HCT116 (cell line): ENCODE measurements at regions not wholly inside any gene's neighbourhood (a gene's known extent, or its start where the extent isn't known, plus 50 kb on each side); places are given as distances from the start of the nearest gene placed in this dataset.

Source experiments
- ATAC-seq: fragments of 200-7000 bp; cut with Tn5 transposase; 2 replicates; pipeline ENCODE4 v1.9.1; 2020; ENCODE audit warnings: mild to moderate bottlenecking, moderate library complexity
- BruUV-seq: library from RNA; stranded (reverse); fragments of 400-500 nt; replicated peaks from 2 replicates; lab custom pipeline; 2021; lab: Mats Ljungman, UMichigan
- CTCF ChIA-PET: fragments of 300-600 bp; sonication (Branson Sonifier 250); formaldehyde crosslinking; loops from one replicate; lab custom pipeline; 2021; ENCODE audit warnings: antibody characterized with exemption; lab: Charles Lee
- POLR2A ChIA-PET: fragments of 300-600, 350-600 bp; sonication (Branson Sonifier 250); formaldehyde crosslinking; loops from one replicate; lab custom pipeline; 2021; ENCODE audit warnings: antibody characterized with exemption; lab: Charles Lee
- RAD21 ChIA-PET, 2 experiments: fragments of 300-600 bp; sonication (Branson Sonifier 250); formaldehyde crosslinking; loops; one replicate each; lab custom pipeline; 2023; ENCODE audit warnings: low total read pairs in 2 of 2; ENCODE audit not compliant: uncharacterized antibody in 2 of 2, unreplicated experiment in 2 of 2, low non-redundant PET in 1 of 2; lab: Charles Lee
- DNase-seq: peaks from one replicate; pipeline ENCODE4 v3.0.0-alpha.2; 2010; ENCODE audit warnings: low read depth, low spot score
- H2AFZ ChIP-seq: fragments of 200-600 bp; shearing (Covaris generic), sonication (generic); 2 replicates; pipeline ENCODE4 v1.6.1; 2017; ENCODE audit warnings: low read depth, mixed run types, mixed read lengths, antibody characterized with exemption, low read length; ENCODE audit not compliant: poor library complexity, severe bottlenecking
- H3K27ac ChIP-seq: 2 replicates; pipeline ENCODE4 v1.5.1; 2012; ENCODE audit warnings: low read depth, low read length
- H3K27me3 ChIP-seq: fragments of 200-600 bp; sonication (generic); 2 replicates; pipeline ENCODE4 v1.6.1; 2016; ENCODE audit warnings: mixed run types, low read length, mixed read lengths; ENCODE audit not compliant: insufficient read depth
- H3K36me3 ChIP-seq, 2 experiments: fragments of 200-500 bp in 1 of 2; fragments of 200-600 bp in 1 of 2; sonication (Bioruptor generic) in 1 of 2; sonication (generic) in 1 of 2; 2 replicates each; pipeline versions ENCODE4 v1.5.1 to v1.6.1; 2014 to 2016; ENCODE audit warnings: low read length in 2 of 2, inconsistent platforms in 1 of 2, mixed read lengths in 1 of 2, mixed run types in 1 of 2; ENCODE audit not compliant: insufficient read depth in 2 of 2, control insufficient read depth in 1 of 2
- H3K4me1 ChIP-seq, 2 experiments: fragments of 200-600 bp in 1 of 2; sonication (generic) in 1 of 2; 2 replicates each; pipeline versions ENCODE4 v1.5.1 to v1.6.1; 2012 to 2017; ENCODE audit warnings: low read length in 2 of 2, inconsistent platforms in 1 of 2, mild to moderate bottlenecking in 1 of 2, mixed read lengths in 1 of 2, mixed run types in 1 of 2, moderate library complexity in 1 of 2; ENCODE audit not compliant: insufficient read depth in 2 of 2, control insufficient read depth in 1 of 2
- H3K4me2 ChIP-seq: fragments of 200-600 bp; sonication (generic); 2 replicates; pipeline ENCODE4 v1.6.1; 2017; ENCODE audit warnings: mixed run types, low read length, mixed read lengths
- H3K4me3 ChIP-seq, 2 experiments: fragments of 200-600 bp in 1 of 2; sonication (generic) in 1 of 2; replicated peaks in 1 of 2; 2 replicates each; pipeline ENCODE4 v1.5.1; 2011 to 2016; ENCODE audit warnings: low read length in 2 of 2, control low read depth in 1 of 2, low read depth in 1 of 2, mild to moderate bottlenecking in 1 of 2, mixed read lengths in 1 of 2, mixed run types in 1 of 2
- H3K79me2 ChIP-seq: fragments of 200-600 bp; sonication (generic); 2 replicates; pipeline ENCODE4 v1.6.1; 2017; ENCODE audit warnings: mild to moderate bottlenecking, mixed run types, low read length, moderate library complexity, mixed read lengths; ENCODE audit not compliant: insufficient read depth
- H3K9ac ChIP-seq: fragments of 200-600 bp; sonication (generic); 2 replicates; pipeline ENCODE4 v1.6.1; 2016; ENCODE audit warnings: low read length, mixed read lengths
- H3K9me2 ChIP-seq: fragments of 200-600 bp; sonication (generic), shearing (Covaris generic); 2 replicates; pipeline ENCODE4 v1.6.1; 2017; ENCODE audit warnings: mixed run types, mild to moderate bottlenecking, moderate library complexity; ENCODE audit not compliant: insufficient read depth
- H3K9me3 ChIP-seq, 2 experiments: fragments of 200-500 bp in 1 of 2; fragments of 200-600 bp in 1 of 2; sonication (Bioruptor generic) in 1 of 2; sonication (generic) in 1 of 2; 2 replicates each; pipeline ENCODE4 v1.6.1; 2014 to 2017; ENCODE audit warnings: low read length in 2 of 2, mixed read lengths in 2 of 2, inconsistent platforms in 1 of 2, low read depth in 1 of 2, mild to moderate bottlenecking in 1 of 2, mixed run types in 1 of 2, moderate library complexity in 1 of 2; ENCODE audit not compliant: control insufficient read depth in 1 of 2, insufficient read depth in 1 of 2
- H4K20me1 ChIP-seq: fragments of 200-600 bp; sonication (generic), shearing (Covaris generic); 2 replicates; pipeline ENCODE4 v1.6.1; 2017; ENCODE audit warnings: mixed run types, mild to moderate bottlenecking, moderate library complexity; ENCODE audit not compliant: insufficient read depth
- CBX3 ChIP-seq: IDR thresholded peaks from 2 replicates; pipeline ENCODE4 v1.6.1; 2012; ENCODE audit warnings: low read depth
- EZH2phosphoT487 ChIP-seq: fragments of 200-600 bp; IDR thresholded peaks from 2 replicates; pipeline ENCODE4 v1.6.1; 2018; ENCODE audit warnings: antibody characterized with exemption, borderline replicate concordance
- FOSL1 ChIP-seq: IDR thresholded peaks from 2 replicates; pipeline ENCODE4 v1.6.1; 2012; ENCODE audit warnings: low read depth
- RAD21 ChIP-seq: IDR thresholded peaks from 2 replicates; pipeline ENCODE4 v1.6.1; 2012; ENCODE audit warnings: low read depth, mild to moderate bottlenecking
- SIN3A ChIP-seq: IDR thresholded peaks from 2 replicates; pipeline ENCODE4 v1.6.1; 2012; ENCODE audit warnings: low read depth
- YY1 ChIP-seq: IDR thresholded peaks from 2 replicates; pipeline ENCODE4 v1.6.1; 2011; ENCODE audit warnings: low read length, low read depth, moderate library complexity, mild to moderate bottlenecking; ENCODE audit not compliant: insufficient replicate concordance; ENCODE audit errors: extremely low read depth
- ZFX ChIP-seq: fragments of 450-650 bp; IDR thresholded peaks from 2 replicates; pipeline ENCODE4 v1.6.1; 2017
- intact Hi-C: fragments of 100-400 bp; cut with micrococcal nuclease; formaldehyde crosslinking; loops from 2 replicates; pipeline ENCODE4 v1.10.0; 2022
- TF ChIP-seq, protein P1 (sequence below): IDR thresholded peaks from 2 replicates; pipeline ENCODE4 v1.6.1; 2011; ENCODE audit warnings: mild to moderate bottlenecking, low read length, moderate library complexity; ENCODE audit not compliant: insufficient replicate concordance; ENCODE audit errors: extremely low read depth
- TF ChIP-seq, protein P2 (sequence below): IDR thresholded peaks from 2 replicates; pipeline ENCODE4 v1.6.1; 2012

DNA sequence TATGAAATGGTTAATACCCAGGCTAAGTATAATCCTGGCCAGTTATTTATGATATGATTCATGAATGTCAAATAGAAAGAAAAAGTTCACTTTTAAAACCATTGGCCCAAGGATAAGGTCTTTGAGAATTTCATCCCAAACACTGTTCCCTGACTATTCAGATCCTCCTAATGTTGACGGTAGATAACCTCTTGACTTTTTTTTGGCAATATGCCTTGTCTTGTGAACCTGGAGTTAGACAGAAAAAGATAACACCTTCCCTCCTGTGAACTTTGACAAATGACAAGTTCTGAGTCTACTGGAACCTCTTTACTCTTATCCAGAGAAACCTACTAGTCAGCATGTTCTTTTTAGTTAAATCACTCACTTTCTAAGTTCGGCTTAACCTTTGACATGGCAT, 166.8 kb upstream of the PREP start:
- H3K4me2 ChIP-seq, result no peak overlapping the region
- ATAC-seq, result no peak
- no peak overlapping the region for H2AFZ ChIP-seq
- H3K9me2 ChIP-seq, result no peaks in the 10 kb centered on the region
- H3K9ac ChIP-seq, result no peak overlapping the region
- no peaks in the 10 kb centered on the region for H3K79me2 ChIP-seq
- RAD21 ChIA-PET, result no interaction called here
- no peaks in the 10 kb centered on the region for H4K20me1 ChIP-seq
- DNase-seq, result no peak
- H3K27me3 ChIP-seq, result no peaks in the 10 kb centered on the region
- CTCF ChIA-PET, result interaction anchor here (1.1 kb wide), 1 partner anchor 10 kb away, joined by 3 read pairs; no protein-coding TSS in a partner anchor
- no peaks in the 10 kb centered on the region for H3K4me1 ChIP-seq
- no peak for TF ChIP-seq YY1
- TF ChIP-seq ZFX, result no peak
- TF ChIP-seq CBX3, result no peak
- no peak for TF ChIP-seq RAD21
- TF ChIP-seq, protein P1, sequence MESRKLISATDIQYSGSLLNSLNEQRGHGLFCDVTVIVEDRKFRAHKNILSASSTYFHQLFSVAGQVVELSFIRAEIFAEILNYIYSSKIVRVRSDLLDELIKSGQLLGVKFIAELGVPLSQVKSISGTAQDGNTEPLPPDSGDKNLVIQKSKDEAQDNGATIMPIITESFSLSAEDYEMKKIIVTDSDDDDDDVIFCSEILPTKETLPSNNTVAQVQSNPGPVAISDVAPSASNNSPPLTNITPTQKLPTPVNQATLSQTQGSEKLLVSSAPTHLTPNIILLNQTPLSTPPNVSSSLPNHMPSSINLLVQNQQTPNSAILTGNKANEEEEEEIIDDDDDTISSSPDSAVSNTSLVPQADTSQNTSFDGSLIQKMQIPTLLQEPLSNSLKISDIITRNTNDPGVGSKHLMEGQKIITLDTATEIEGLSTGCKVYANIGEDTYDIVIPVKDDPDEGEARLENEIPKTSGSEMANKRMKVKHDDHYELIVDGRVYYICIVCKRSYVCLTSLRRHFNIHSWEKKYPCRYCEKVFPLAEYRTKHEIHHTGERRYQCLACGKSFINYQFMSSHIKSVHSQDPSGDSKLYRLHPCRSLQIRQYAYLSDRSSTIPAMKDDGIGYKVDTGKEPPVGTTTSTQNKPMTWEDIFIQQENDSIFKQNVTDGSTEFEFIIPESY, result no peak
- no peak for TF ChIP-seq FOSL1
- TF ChIP-seq, protein P2, sequence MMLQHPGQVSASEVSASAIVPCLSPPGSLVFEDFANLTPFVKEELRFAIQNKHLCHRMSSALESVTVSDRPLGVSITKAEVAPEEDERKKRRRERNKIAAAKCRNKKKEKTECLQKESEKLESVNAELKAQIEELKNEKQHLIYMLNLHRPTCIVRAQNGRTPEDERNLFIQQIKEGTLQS, result no peak
- no peak for TF ChIP-seq SIN3A
- TF ChIP-seq EZH2phosphoT487, result no peak
- no TSS peak for BruUV-seq
- intact Hi-C loops, result no loop called here
- no peak overlapping the region for H3K27ac ChIP-seq
- no peaks in the 10 kb centered on the region for H3K9me3 ChIP-seq
- no peaks in the 10 kb centered on the region for H3K36me3 ChIP-seq
- no peak overlapping the region for H3K4me3 ChIP-seq
- POLR2A ChIA-PET, result interaction anchor here (0.6 kb wide), 1 partner anchor 138 kb away, joined by 5 read pairs; no protein-coding TSS in a partner anchor
